ENCODE measurements at regions not wholly inside any gene's neighbourhood (a gene's known extent, or its start where the extent isn't known, plus 50 kb on each side); places are given as distances from the start of the nearest gene placed in this dataset.

DNA sequence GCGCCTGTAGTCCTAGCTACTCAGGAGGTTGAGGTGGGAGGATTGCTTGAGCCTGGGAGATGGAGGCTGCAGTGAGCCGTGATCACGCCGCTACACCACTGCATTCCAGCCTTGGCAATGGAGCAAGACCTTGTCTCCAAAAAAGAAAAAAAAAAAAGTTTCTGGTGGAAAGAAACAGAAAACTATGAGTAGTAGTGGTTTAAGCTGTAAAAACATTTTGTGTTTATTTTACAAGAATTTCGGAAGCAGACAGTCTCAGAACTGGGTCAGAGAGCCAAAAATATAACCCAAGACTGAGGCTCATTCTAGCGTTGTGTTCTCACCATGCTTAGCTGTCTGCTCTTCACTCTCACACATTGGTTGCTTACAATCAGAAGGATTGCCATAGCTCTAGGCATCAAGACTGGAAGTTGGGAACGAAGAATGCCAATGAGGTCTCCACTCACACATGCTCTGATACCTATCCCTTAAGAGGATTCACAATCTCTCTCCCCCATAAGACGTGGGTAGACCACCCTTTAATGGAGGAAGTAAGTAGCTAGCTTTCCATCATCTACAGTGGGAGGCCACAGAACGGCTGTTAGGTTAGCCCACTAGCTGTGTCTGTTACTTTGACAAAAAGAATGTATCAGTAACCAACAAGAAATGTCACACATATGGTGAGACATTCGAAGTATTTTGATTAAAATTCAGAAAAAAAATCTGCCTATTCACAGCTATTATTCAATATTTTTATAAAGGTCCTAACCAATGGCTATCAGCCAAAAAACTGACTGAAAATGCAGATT lies 117.6 kb upstream of the RASSF8 start:
- Histone ChIP-seq H3K27ac (no peak overlapping the region), H3K4me1 (no peaks in the 10 kb centered on the region), H3K36me3 (no peaks in the 10 kb centered on the region), H3K4me3 (no peak overlapping the region), H3K27me3 (no peaks in the 10 kb centered on the region), H3K9me3 (no peaks in the 10 kb centered on the region)
- TF ChIP-seq, protein P1, sequence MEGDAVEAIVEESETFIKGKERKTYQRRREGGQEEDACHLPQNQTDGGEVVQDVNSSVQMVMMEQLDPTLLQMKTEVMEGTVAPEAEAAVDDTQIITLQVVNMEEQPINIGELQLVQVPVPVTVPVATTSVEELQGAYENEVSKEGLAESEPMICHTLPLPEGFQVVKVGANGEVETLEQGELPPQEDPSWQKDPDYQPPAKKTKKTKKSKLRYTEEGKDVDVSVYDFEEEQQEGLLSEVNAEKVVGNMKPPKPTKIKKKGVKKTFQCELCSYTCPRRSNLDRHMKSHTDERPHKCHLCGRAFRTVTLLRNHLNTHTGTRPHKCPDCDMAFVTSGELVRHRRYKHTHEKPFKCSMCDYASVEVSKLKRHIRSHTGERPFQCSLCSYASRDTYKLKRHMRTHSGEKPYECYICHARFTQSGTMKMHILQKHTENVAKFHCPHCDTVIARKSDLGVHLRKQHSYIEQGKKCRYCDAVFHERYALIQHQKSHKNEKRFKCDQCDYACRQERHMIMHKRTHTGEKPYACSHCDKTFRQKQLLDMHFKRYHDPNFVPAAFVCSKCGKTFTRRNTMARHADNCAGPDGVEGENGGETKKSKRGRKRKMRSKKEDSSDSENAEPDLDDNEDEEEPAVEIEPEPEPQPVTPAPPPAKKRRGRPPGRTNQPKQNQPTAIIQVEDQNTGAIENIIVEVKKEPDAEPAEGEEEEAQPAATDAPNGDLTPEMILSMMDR (IDR thresholded peaks at IDR 0.05): no peak
- DNase-seq (ENCODE audit: low spot score): no peak

DNA sequence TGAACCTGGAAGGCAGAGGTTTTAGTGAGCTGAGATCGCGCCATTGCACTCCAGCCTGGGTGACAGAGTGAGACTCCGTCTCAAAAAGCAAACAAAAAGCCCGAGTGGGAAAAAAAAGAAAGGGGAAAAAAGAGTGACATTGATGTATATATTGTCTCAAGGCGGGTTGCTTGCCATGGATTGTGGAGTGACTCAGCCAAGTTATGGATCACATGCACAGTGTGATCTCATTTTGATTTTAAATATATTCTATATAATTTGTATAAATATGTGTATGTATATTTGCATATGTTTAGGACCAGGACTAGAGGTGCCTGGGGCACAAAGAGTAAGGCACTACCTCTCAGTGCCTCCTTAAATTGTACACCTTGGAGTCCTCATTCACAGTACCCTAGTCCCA lies 116.2 kb upstream of the RASSF8 start:
- H3K27ac ChIP-seq: no peak overlapping the region
- no peaks in the 10 kb centered on the region for H3K27me3 ChIP-seq
- no peaks in the 10 kb centered on the region for H3K9me3 ChIP-seq
- H3K36me3 ChIP-seq: no peaks in the 10 kb centered on the region
- H3K4me1 ChIP-seq: no peaks in the 10 kb centered on the region
- H3K4me3 ChIP-seq: no peak overlapping the region
- TF ChIP-seq, protein P1 (IDR thresholded peaks at IDR 0.05): no peak
- no peak for DNase-seq (ENCODE audit: low spot score)

- DNase-seq (ENCODE audit: low spot score): no peak
- Histone ChIP-seq H3K36me3 (no peaks in the 10 kb centered on the region), H3K9me3 (no peaks in the 10 kb centered on the region), H3K27me3 (no peaks in the 10 kb centered on the region), H3K27ac (no peak overlapping the region), H3K4me1 (no peaks in the 10 kb centered on the region), H3K4me3 (no peak overlapping the region)
- TF ChIP-seq, protein P1 (IDR thresholded peaks at IDR 0.05): no peak
Measured at GRCh38 chr12:25843976-25844375, 114.5 kb upstream of the RASSF8 start.

DNA sequence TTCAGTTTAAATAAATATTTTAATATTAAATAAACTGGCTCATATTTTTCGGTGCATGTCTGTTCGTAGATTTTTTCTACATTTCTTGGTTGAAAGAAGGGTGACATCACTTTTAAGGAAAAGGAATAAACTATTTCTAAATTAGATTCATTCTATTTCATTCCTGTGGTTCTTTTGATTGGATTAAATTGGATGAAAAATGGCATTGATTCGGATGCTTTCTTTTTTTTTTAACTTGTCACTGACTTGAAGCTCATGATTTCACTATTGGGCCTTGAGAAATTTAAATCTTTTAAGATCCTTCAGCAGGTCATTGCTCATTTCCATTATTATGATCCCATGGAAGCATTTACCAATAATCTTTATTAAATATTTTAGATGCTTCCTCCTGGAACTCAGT lies 113.1 kb upstream of the RASSF8 start:
- Histone ChIP-seq H3K9me3 (no peaks in the 10 kb centered on the region), H3K27me3 (no peaks in the 10 kb centered on the region), H3K4me1 (no peaks in the 10 kb centered on the region), H3K36me3 (no peaks in the 10 kb centered on the region), H3K4me3 (no peak overlapping the region), H3K27ac (no peak overlapping the region)
- no peak for DNase-seq (ENCODE audit: low spot score)
- TF ChIP-seq, protein P1 (IDR thresholded peaks at IDR 0.05): no peak

DNA sequence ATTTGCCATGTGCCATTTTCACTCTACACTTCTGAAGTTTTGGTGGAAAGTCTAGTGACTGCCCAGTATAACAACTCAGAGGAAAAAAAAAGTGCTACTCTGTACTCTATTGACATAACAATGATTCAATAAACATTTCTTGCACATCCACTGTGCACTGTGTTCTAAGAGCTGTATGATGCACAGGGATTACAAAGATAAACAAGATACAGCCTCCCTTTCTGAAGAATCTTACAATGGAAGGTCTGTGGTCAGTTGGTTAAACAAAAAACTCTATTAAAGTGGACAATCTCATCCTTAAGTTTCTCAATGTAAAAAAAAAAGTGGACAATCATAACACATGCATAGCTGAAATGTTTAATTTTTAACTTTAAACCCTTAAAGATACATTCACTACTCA lies 105.7 kb upstream of the RASSF8 start:
- no peak for DNase-seq (ENCODE audit: low spot score)
- TF ChIP-seq, protein P1 (IDR thresholded peaks at IDR 0.05): no peak
- Histone ChIP-seq H3K9me3 (no peaks in the 10 kb centered on the region), H3K27me3 (no peaks in the 10 kb centered on the region), H3K4me3 (no peak overlapping the region), H3K36me3 (no peaks in the 10 kb centered on the region), H3K4me1 (no peaks in the 10 kb centered on the region), H3K27ac (no peak overlapping the region)
